ENCODE measurements at regions not wholly inside any gene's neighbourhood (a gene's known extent, or its start where the extent isn't known, plus 50 kb on each side); places are given as distances from the start of the nearest gene placed in this dataset.
A peak's percentile ranks its signal among the peaks of the same experiment; 100 is the strongest.

GRCh38 chr17:13410874-13411273, 190.9 kb downstream of the HS3ST3A1 start:
- H3K27ac ChIP-seq (ENCODE audit: low read length) = no peak overlapping the region
- H3K4me2 ChIP-seq (ENCODE audit: low read length) = no peak overlapping the region
- no peaks in the 10 kb centered on the region for H3K4me1 ChIP-seq (ENCODE audit: insufficient read depth, low read length)
- H3K36me3 ChIP-seq (ENCODE audit: low read depth, low read length) = no peaks in the 10 kb centered on the region
- H4K20me1 ChIP-seq (ENCODE audit: low read length) = no peaks in the 10 kb centered on the region
- H3K9me2 ChIP-seq (replicated peaks; ENCODE audit: low read length) = no peaks in the 10 kb centered on the region
- no peak overlapping the region for H3K4me3 ChIP-seq (ENCODE audit: low read length)
- no peaks in the 10 kb centered on the region for H3F3A ChIP-seq (ENCODE audit: low read length, unreplicated experiment)
- BruUV-seq (replicated peaks) = no TSS peak
- DNase-seq (peak; percentile 22), ATAC-seq (no peak)
- intact Hi-C loops (cut with micrococcal nuclease) = no loop called here
- H3K27me3 ChIP-seq (ENCODE audit: low read length) = peaks cover 8% of the 10 kb centered on the region; the same call in 1 of the 2 replicates
- TF ChIP-seq EZH2phosphoT487 (IDR thresholded peaks at IDR 0.05; ENCODE audit: borderline replicate concordance, low read length) (no peak), EZH2 (IDR thresholded peaks at IDR 0.05; ENCODE audit: low read length, unreplicated experiment) (no peak), CTCF (conservative IDR thresholded peaks at IDR 0.05; ENCODE audit: low read depth, low read length) (no peak)
- no peaks in the 10 kb centered on the region for H3K79me2 ChIP-seq (ENCODE audit: low read length)
- ChIA-PET POLR2A (ENCODE audit: unreplicated experiment) (no interaction called here), CTCF (no interaction called here)
- H3K9me3 ChIP-seq (ENCODE audit: low read length) = no peaks in the 10 kb centered on the region
- no peak overlapping the region for H2AFZ ChIP-seq (ENCODE audit: low read length)
- no peak overlapping the region for H3K9ac ChIP-seq (ENCODE audit: low read length)

GRCh38 chr17:13410214-13410613, 191.5 kb downstream of the HS3ST3A1 start:
- intact Hi-C loops (cut with micrococcal nuclease) = no loop called here
- no peak overlapping the region for H3K4me3 ChIP-seq (ENCODE audit: low read length)
- no peak for TF ChIP-seq CTCF (conservative IDR thresholded peaks at IDR 0.05; ENCODE audit: low read depth, low read length)
- no peak for TF ChIP-seq EZH2phosphoT487 (IDR thresholded peaks at IDR 0.05; ENCODE audit: borderline replicate concordance, low read length)
- TF ChIP-seq EZH2 (IDR thresholded peaks at IDR 0.05; ENCODE audit: low read length, unreplicated experiment) = no peak
- H3K9me2 ChIP-seq (replicated peaks; ENCODE audit: low read length) = no peaks in the 10 kb centered on the region
- no peaks in the 10 kb centered on the region for H3F3A ChIP-seq (ENCODE audit: low read length, unreplicated experiment)
- CTCF ChIA-PET = no interaction called here
- ATAC-seq = no peak
- H3K27ac ChIP-seq (ENCODE audit: low read length) = no peak overlapping the region
- peaks cover 8% of the 10 kb centered on the region; the same call in 1 of the 2 replicates for H3K27me3 ChIP-seq (ENCODE audit: low read length)
- no peaks in the 10 kb centered on the region for H3K36me3 ChIP-seq (ENCODE audit: low read depth, low read length)
- BruUV-seq (replicated peaks) = no TSS peak
- H3K9ac ChIP-seq (ENCODE audit: low read length) = no peak overlapping the region
- H3K9me3 ChIP-seq (ENCODE audit: low read length) = no peaks in the 10 kb centered on the region
- no peak overlapping the region for H3K4me2 ChIP-seq (ENCODE audit: low read length)
- POLR2A ChIA-PET (ENCODE audit: unreplicated experiment) = no interaction called here
- no peaks in the 10 kb centered on the region for H3K4me1 ChIP-seq (ENCODE audit: insufficient read depth, low read length)
- no peak overlapping the region for H2AFZ ChIP-seq (ENCODE audit: low read length)
- no peak for DNase-seq
- H3K79me2 ChIP-seq (ENCODE audit: low read length) = no peaks in the 10 kb centered on the region
- H4K20me1 ChIP-seq (ENCODE audit: low read length) = no peaks in the 10 kb centered on the region

- no peaks in the 10 kb centered on the region for H3K36me3 ChIP-seq (ENCODE audit: low read depth, low read length)
- H3K9me3 ChIP-seq (ENCODE audit: low read length) = no peaks in the 10 kb centered on the region
- TF ChIP-seq CTCF (conservative IDR thresholded peaks at IDR 0.05; ENCODE audit: low read depth, low read length) (no peak), EZH2 (IDR thresholded peaks at IDR 0.05; ENCODE audit: low read length, unreplicated experiment) (no peak), EZH2phosphoT487 (IDR thresholded peaks at IDR 0.05; ENCODE audit: borderline replicate concordance, low read length) (no peak)
- H3K27me3 ChIP-seq (ENCODE audit: low read length) = peaks cover 8% of the 10 kb centered on the region; the same call in 1 of the 2 replicates
- H3F3A ChIP-seq (ENCODE audit: low read length, unreplicated experiment) = no peaks in the 10 kb centered on the region
- no peak for DNase-seq
- POLR2A ChIA-PET (ENCODE audit: unreplicated experiment) = no interaction called here
- no peaks in the 10 kb centered on the region for H4K20me1 ChIP-seq (ENCODE audit: low read length)
- H3K27ac ChIP-seq (ENCODE audit: low read length) = no peak overlapping the region
- intact Hi-C loops (cut with micrococcal nuclease) = no loop called here
- CTCF ChIA-PET = no interaction called here
- no peaks in the 10 kb centered on the region for H3K79me2 ChIP-seq (ENCODE audit: low read length)
- ATAC-seq = no peak
- no peak overlapping the region for H3K4me3 ChIP-seq (ENCODE audit: low read length)
- H3K4me2 ChIP-seq (ENCODE audit: low read length) = no peak overlapping the region
- no peak overlapping the region for H2AFZ ChIP-seq (ENCODE audit: low read length)
- no TSS peak for BruUV-seq (replicated peaks)
- H3K4me1 ChIP-seq (ENCODE audit: insufficient read depth, low read length) = no peaks in the 10 kb centered on the region
- no peak overlapping the region for H3K9ac ChIP-seq (ENCODE audit: low read length)
- H3K9me2 ChIP-seq (replicated peaks; ENCODE audit: low read length) = no peaks in the 10 kb centered on the region
Observed at GRCh38 chr17:13409455-13409854, 192.3 kb downstream of the HS3ST3A1 start.
